B cell (primary cell): ENCODE measurements at regions not wholly inside any gene's neighbourhood (a gene's known extent, or its start where the extent isn't known, plus 50 kb on each side); places are given as distances from the start of the nearest gene placed in this dataset.

Experiments
- CTCF ChIP-seq: fragments of 200-600 bp; IDR thresholded peaks from one replicate; pipeline ENCODE4 v1.8.0; 2022; ENCODE audit warnings: antibody characterized with exemption, mild to moderate bottlenecking
- EZH2 ChIP-seq: IDR thresholded peaks from 2 replicates; pipeline ENCODE4 v1.6.1; 2012; ENCODE audit warnings: borderline replicate concordance, low read depth, mild to moderate bottlenecking, moderate library complexity, low read length; ENCODE audit not compliant: insufficient read depth, poor library complexity, severe bottlenecking

- TF ChIP-seq CTCF: no peak
- no peak for TF ChIP-seq EZH2
Observed at GRCh38 chr1:193662030-193662429, 475.6 kb upstream of the B3GALT2 start.
